Heart right ventricle (tissue), 16 donors: ENCODE measurements at regions not wholly inside any gene's neighbourhood (a gene's known extent, or its start where the extent isn't known, plus 50 kb on each side); places are given as distances from the start of the nearest gene placed in this dataset.
A peak's percentile ranks its signal among the peaks of the same experiment; 100 is the strongest.

Experiments used
- ATAC-seq, 8 donors: fragments of 200-7000 bp; cut with Tn5 transposase; one replicate each; pipeline ENCODE4 v1.9.1; 2020; ENCODE audit warnings: mild to moderate bottlenecking in 8 of 8, moderate library complexity in 8 of 8, moderate number of reproducible peaks in 1 of 8
- DNase-seq, 2 donors: peaks; one replicate each; pipeline ENCODE4 v3.0.0-alpha.2; 2020
- H3K27ac ChIP-seq, 10 donors: fragments of 200-600 bp; sonication (generic) in 2 of 10; one replicate each; pipeline versions ENCODE4 v1.5.0 to v1.8.0; 2020 to 2022; ENCODE audit warnings: mild to moderate bottlenecking in 3 of 10
- H3K27me3 ChIP-seq, 7 donors: fragments of 200-600 bp; one replicate each; pipeline ENCODE4 v1.8.0; 2021 to 2022; ENCODE audit warnings: mild to moderate bottlenecking in 2 of 7
- H3K36me3 ChIP-seq, 9 donors: fragments of 200-600 bp; sonication (generic) in 1 of 9; one replicate each; pipeline versions ENCODE4 v1.5.0 to v1.8.0; 2020 to 2022; ENCODE audit warnings: mild to moderate bottlenecking in 2 of 9
- H3K4me1 ChIP-seq, 9 donors: fragments of 200-600 bp; sonication (generic) in 1 of 9; one replicate each; pipeline versions ENCODE4 v1.5.0 to v1.8.0; 2020 to 2022; ENCODE audit warnings: mild to moderate bottlenecking in 4 of 9
- H3K4me3 ChIP-seq, 10 donors: fragments of 200-600 bp; sonication (generic) in 2 of 10; one replicate each; pipeline versions ENCODE4 v1.5.0 to v1.8.0; 2020 to 2022; ENCODE audit warnings: mild to moderate bottlenecking in 7 of 10, moderate library complexity in 2 of 10
- H3K9me3 ChIP-seq, 11 donors: fragments of 200-600 bp in 10 of 11; sonication (generic) in 2 of 11; one replicate each; pipeline versions ENCODE4 v1.5.0 to v1.8.0; 2013 to 2022; ENCODE audit warnings: mild to moderate bottlenecking in 2 of 11, control low read depth in 1 of 11, moderate library complexity in 1 of 11
- WGBS, 2 donors: extraction: QIAGEN DNeasy Blood & Tissue Kit; methylation state at CpG; one replicate each; pipeline ENCODE4 v1.1.7; 2013; ENCODE audit warnings: inconsistent platforms in 1 of 2; 5-methylcytosine and 5-hydroxymethylcytosine counted together
- intact Hi-C, 10 donors: fragments of 100-400 bp; cut with DNase I; formaldehyde crosslinking; loops; one replicate each; pipeline versions ENCODE4 v1.11.1 to v1.14.2; 2022
- TF ChIP-seq, protein P1 (sequence below), 9 donors: fragments of 200-600 bp; sonication (generic) in 2 of 9; IDR thresholded peaks; one replicate each; pipeline versions ENCODE4 v1.5.0 to v1.8.0; 2021 to 2022; ENCODE audit warnings: antibody characterized with exemption in 9 of 9, mild to moderate bottlenecking in 5 of 9, moderate library complexity in 1 of 9
- donor health status: Arrhythmogenic right ventricular cardiomyopathy.
- donor health status: ischemic (EF 13 %, LVEDD 7.1; RV severe dilation, severe dysfunction).
- donor health status: healthy with polysubstance abuse.
- donor health status: DM: no; HTN: yes; CAD: no.
- donor health status: DM: no; HTN: no; CAD: no.
- donor health status: ischemic (EF 25% LVEDD 6.9; RV normal size, moderate dysfunction).
- donor health status: ischemic (EF 25% LVEDD 5.7; RV mildly dilated, moderate dysfunction).
- donor health status: healthy.
- donor health status: DM: yes; HTN: yes; CAD: no.
- donor health status: Ischemic cardiomyopathy.
- donor health status: ischemic (EF 35%, LVEDD 5.7; RV mildly dilated, moderate dysfunction).
- donor health status: nonischemic (EF 11% LVEDD 7.7; RV severe dilation, severe dysfunction).
- donor health status: DM: yes; HTN: yes; CAD: no.
- donor health status: PGD.
- donor health status: ischemic (EF 29% LVEDD 5.4; RV normal size, mild dysfunction).
- donor health status: nonischemic (EF 23%, LVEDD 6.1; RV moderate dilation, normal function).

DNA sequence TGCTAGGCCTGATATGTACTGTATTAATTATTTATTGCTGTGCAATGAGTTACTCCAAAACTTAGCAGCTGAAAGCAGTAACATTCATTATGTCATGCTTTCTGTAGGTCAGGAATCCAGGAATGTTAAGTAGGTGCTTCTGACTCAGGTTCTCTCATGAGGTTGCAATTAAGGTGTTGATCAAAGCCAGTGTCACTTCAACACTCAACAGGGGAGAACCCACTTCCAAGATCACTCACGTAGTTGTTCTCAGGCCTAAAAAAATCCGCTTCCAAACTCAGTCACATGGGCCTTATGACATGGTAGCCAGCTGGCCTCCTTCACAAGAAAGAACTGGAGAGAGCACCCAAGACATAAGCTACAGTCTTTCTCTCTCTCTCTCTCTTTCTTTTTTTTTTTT, 211.1 kb upstream of the NBEA start:
- peaks cover 0 to 13% (median 0%) of the 10 kb centered on the region in 9 donors for H3K4me1 ChIP-seq
- intact Hi-C loops = loop anchor here in 1 of 10 donors (10.0 kb wide), 1 partner anchor 214 kb away; the partner anchor contains the start of gene NBEA
- H3K27ac ChIP-seq = no peak overlapping the region
- TF ChIP-seq, protein P1, sequence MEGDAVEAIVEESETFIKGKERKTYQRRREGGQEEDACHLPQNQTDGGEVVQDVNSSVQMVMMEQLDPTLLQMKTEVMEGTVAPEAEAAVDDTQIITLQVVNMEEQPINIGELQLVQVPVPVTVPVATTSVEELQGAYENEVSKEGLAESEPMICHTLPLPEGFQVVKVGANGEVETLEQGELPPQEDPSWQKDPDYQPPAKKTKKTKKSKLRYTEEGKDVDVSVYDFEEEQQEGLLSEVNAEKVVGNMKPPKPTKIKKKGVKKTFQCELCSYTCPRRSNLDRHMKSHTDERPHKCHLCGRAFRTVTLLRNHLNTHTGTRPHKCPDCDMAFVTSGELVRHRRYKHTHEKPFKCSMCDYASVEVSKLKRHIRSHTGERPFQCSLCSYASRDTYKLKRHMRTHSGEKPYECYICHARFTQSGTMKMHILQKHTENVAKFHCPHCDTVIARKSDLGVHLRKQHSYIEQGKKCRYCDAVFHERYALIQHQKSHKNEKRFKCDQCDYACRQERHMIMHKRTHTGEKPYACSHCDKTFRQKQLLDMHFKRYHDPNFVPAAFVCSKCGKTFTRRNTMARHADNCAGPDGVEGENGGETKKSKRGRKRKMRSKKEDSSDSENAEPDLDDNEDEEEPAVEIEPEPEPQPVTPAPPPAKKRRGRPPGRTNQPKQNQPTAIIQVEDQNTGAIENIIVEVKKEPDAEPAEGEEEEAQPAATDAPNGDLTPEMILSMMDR (IDR thresholded peaks at IDR 0.05) = no peak
- H3K9me3 ChIP-seq = no peaks in the 10 kb centered on the region
- no peaks in the 10 kb centered on the region for H3K27me3 ChIP-seq
- WGBS, 2 donors = 34 to 69% methylated on average over 2 of the region's 2 CpGs
- DNase-seq (no peak), ATAC-seq (peak in 7 of 8 donors; percentile 51 to 92 (median 83))
- H3K36me3 ChIP-seq = no peaks in the 10 kb centered on the region
- H3K4me3 ChIP-seq = no peak overlapping the region

DNA sequence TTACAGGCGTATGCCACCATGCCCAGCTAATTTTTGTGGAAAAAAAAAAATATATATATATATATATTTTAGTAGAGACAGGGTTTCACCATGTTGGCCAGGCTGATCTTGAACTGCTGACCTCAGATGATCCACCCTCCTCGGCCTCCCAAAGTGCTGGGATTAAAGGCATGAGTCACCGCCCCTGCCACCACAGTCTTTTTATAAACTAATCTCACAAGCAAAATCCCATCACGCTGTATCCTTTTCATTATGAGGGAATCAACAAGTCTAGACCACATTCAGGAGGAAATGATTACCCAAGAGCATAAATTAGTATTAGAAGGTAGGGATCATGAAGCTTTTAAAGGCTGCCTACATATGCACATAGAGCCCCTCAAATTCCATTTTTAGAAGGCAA, 210.6 kb upstream of the NBEA start:
- Histone ChIP-seq H3K27me3 (no peaks in the 10 kb centered on the region), H3K27ac (no peak overlapping the region), H3K36me3 (no peaks in the 10 kb centered on the region), H3K9me3 (no peaks in the 10 kb centered on the region), H3K4me3 (no peak overlapping the region), H3K4me1 (peaks cover 0 to 13% (median 0%) of the 10 kb centered on the region in 9 donors)
- intact Hi-C loops = loop anchor here in 1 of 10 donors (10.0 kb wide), 1 partner anchor 213 kb away; the partner anchor contains the start of gene NBEA
- 82 to 86% methylated on average over 4 of the region's 4 CpGs for WGBS, 2 donors
- no peak for DNase-seq
- ATAC-seq = no peak
- TF ChIP-seq, protein P1 (IDR thresholded peaks at IDR 0.05) = no peak

DNA sequence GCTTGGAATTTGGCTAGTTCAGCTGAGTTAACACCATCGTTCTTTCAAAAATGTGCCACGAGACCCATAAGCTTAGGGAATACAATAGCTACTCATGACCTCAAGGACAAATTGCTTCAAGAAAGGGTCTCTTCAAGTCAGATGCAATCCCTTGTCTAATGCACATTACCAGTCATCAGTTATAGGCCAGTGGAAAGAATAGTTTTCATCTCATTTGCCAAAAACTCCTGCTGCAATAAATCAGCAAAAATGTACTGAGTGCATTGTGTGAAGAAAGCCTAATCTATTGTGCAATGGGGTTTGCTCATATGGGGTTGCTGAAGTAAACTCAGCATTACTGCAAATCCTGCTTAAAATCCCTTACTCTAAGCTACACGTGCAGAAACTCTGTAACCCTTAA, 208.3 kb upstream of the NBEA start:
- no peak overlapping the region for H3K4me3 ChIP-seq
- ATAC-seq (peak in 3 of 8 donors; percentile 26 to 55 (median 51)), DNase-seq (no peak)
- no peaks in the 10 kb centered on the region for H3K9me3 ChIP-seq
- 75 to 85% methylated on average over 3 of the region's 3 CpGs for WGBS, 2 donors
- no peaks in the 10 kb centered on the region for H3K36me3 ChIP-seq
- TF ChIP-seq, protein P1 (IDR thresholded peaks at IDR 0.05) = no peak
- peaks cover 0 to 22% (median 0%) of the 10 kb centered on the region in 9 donors for H3K4me1 ChIP-seq
- H3K27ac ChIP-seq = no peak overlapping the region
- H3K27me3 ChIP-seq = no peaks in the 10 kb centered on the region
- intact Hi-C loops = loop anchor here in 1 of 10 donors (10.0 kb wide), 1 partner anchor 211 kb away; the partner anchor contains the start of gene NBEA

DNA sequence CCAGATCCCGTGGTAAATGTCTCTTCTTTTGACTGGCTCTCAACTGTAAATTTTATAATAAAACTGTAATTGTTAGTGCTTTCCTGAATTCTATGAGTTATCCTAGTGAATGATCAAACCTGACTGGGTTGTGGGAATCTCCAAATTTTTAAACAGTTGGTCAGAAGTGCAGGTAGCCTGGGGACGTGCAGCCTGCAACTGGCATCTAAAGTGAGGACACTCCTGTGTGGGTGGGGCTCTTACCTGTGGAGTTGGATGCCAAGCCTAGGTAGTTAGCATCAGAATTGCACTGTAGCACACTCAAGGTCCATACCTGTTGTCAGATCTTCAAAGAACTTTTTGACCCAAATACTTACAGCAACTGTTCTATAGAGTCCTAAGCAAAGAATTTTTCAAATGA, 207.1 kb upstream of the NBEA start:
- Histone ChIP-seq H3K27ac (no peak overlapping the region), H3K36me3 (no peaks in the 10 kb centered on the region), H3K27me3 (no peaks in the 10 kb centered on the region), H3K4me3 (no peak overlapping the region), H3K9me3 (no peaks in the 10 kb centered on the region), H3K4me1 (peaks cover 0 to 23% (median 0%) of the 10 kb centered on the region in 9 donors)
- DNase-seq (no peak), ATAC-seq (no peak)
- TF ChIP-seq, protein P1 (IDR thresholded peaks at IDR 0.05) = no peak
- intact Hi-C loops = loop anchor here in 1 of 10 donors (10.0 kb wide), 1 partner anchor 210 kb away; the partner anchor contains the start of gene NBEA
- WGBS, 2 donors = 70 to 88% methylated on average over 2 of the region's 2 CpGs
